ENCODE measurements at regions not wholly inside any gene's neighbourhood (a gene's known extent, or its start where the extent isn't known, plus 50 kb on each side); places are given as distances from the start of the nearest gene placed in this dataset.

GRCh38 chr2:215750763-215751162 is 262.6 kb downstream of the MREG start:
- TF ChIP-seq ARNT (IDR thresholded peaks at IDR 0.05) (no peak), TARDBP (IDR thresholded peaks at IDR 0.05) (no peak)

Data from HEK293T (cell line).